Lung (tissue), 11 donors: ENCODE measurements at regions not wholly inside any gene's neighbourhood (a gene's known extent, or its start where the extent isn't known, plus 50 kb on each side); places are given as distances from the start of the nearest gene placed in this dataset.

Source experiments
- ATAC-seq: fragments of 200-7000 bp; cut with Tn5 transposase; one replicate; pipeline ENCODE4 v1.9.1; 2020; ENCODE audit warnings: moderate number of reproducible peaks; ENCODE audit not compliant: insufficient read depth, low FRiP score
- DNase-seq, 3 donors: peaks; one replicate each; pipeline ENCODE4 v3.0.0-alpha.2; 2013 to 2017
- H3K27ac ChIP-seq, 2 donors: one replicate each; pipeline ENCODE4 v1.5.1; 2013; ENCODE audit warnings: mild to moderate bottlenecking in 2 of 2, moderate library complexity in 2 of 2, control low read depth in 1 of 2, inconsistent platforms in 1 of 2, low read depth in 1 of 2, low read length in 1 of 2
- H3K27me3 ChIP-seq, 3 donors: one replicate each; pipeline ENCODE4 v1.5.1; 2013; ENCODE audit warnings: low read length in 2 of 3; ENCODE audit not compliant: control insufficient read depth in 3 of 3, insufficient read depth in 3 of 3
- H3K36me3 ChIP-seq, 4 donors: one replicate each; pipeline ENCODE4 v1.5.1; 2013; ENCODE audit warnings: low read length in 4 of 4, mild to moderate bottlenecking in 1 of 4, moderate library complexity in 1 of 4; ENCODE audit not compliant: control insufficient read depth in 4 of 4, insufficient read depth in 4 of 4
- H3K4me1 ChIP-seq, 5 donors: one replicate each; pipeline ENCODE4 v1.5.1; 2013; ENCODE audit warnings: low read length in 5 of 5, mild to moderate bottlenecking in 2 of 5, moderate library complexity in 1 of 5; ENCODE audit not compliant: control insufficient read depth in 5 of 5, insufficient read depth in 5 of 5
- H3K4me3 ChIP-seq: one replicate; pipeline ENCODE4 v1.5.1; 2013; ENCODE audit warnings: mild to moderate bottlenecking, control low read depth, moderate library complexity
- H3K9ac ChIP-seq, 2 donors: one replicate each; pipeline ENCODE4 v1.5.1; 2013; ENCODE audit warnings: low read length in 2 of 2, control low read depth in 1 of 2; ENCODE audit not compliant: insufficient read depth in 1 of 2
- H3K9me3 ChIP-seq, 4 donors: one replicate each; pipeline ENCODE4 v1.5.1; 2013; ENCODE audit warnings: low read length in 3 of 4, mild to moderate bottlenecking in 1 of 4, moderate library complexity in 1 of 4; ENCODE audit not compliant: control insufficient read depth in 4 of 4, insufficient read depth in 3 of 4
- CTCF ChIP-seq: IDR thresholded peaks from 2 replicates; pipeline ENCODE4 v1.5.1; 2012; ENCODE audit warnings: mild to moderate bottlenecking; ENCODE audit errors: control extremely low read depth, extremely low read depth
- WGBS, 2 donors: extraction: QIAGEN DNeasy Blood & Tissue Kit; methylation state at CpG; one replicate each; pipeline ENCODE4 v1.1.7; 2013; 5-methylcytosine and 5-hydroxymethylcytosine counted together
- donor health status: control.
- donor health status: control.
- donor health status: Bipolar disorder and iron deficiency.
- donor health status: healthy.
- donor health status: DM: yes; HTN: yes; CAD: no.

- no peak for ATAC-seq
- no peak overlapping the region for H3K9ac ChIP-seq
- TF ChIP-seq CTCF = no peak
- H3K4me3 ChIP-seq = no peak overlapping the region
- no peaks in the 10 kb centered on the region for H3K4me1 ChIP-seq
- DNase-seq = no peak
- H3K9me3 ChIP-seq = peaks cover 0 to 2% (median 0%) of the 10 kb centered on the region in 4 donors
- H3K36me3 ChIP-seq = no peaks in the 10 kb centered on the region
- H3K27ac ChIP-seq = no peak overlapping the region
- WGBS, 2 donors = 45 to 60% methylated on average over 3 of the region's 3 CpGs
- no peaks in the 10 kb centered on the region for H3K27me3 ChIP-seq
Measured at GRCh38 chr2:126200538-126200937, 455.4 kb upstream of the GYPC start.

GRCh38 chr2:126208266-126208665 lies 447.7 kb upstream of the GYPC start:
- no peak overlapping the region for H3K4me3 ChIP-seq
- peaks cover 0 to 2% (median 0%) of the 10 kb centered on the region in 5 donors for H3K4me1 ChIP-seq
- no peak for TF ChIP-seq CTCF
- no peak overlapping the region for H3K27ac ChIP-seq
- ATAC-seq (no peak), DNase-seq (no peak)
- 54 to 57% methylated on average over 3 of the region's 3 CpGs for WGBS, 2 donors
- H3K27me3 ChIP-seq = no peaks in the 10 kb centered on the region
- no peaks in the 10 kb centered on the region for H3K9me3 ChIP-seq
- H3K9ac ChIP-seq = no peak overlapping the region
- no peaks in the 10 kb centered on the region for H3K36me3 ChIP-seq

- ATAC-seq (no peak), DNase-seq (no peak)
- WGBS, 2 donors = 65 to 75% methylated on average over 2 of the region's 2 CpGs
- no peak for TF ChIP-seq CTCF
- Histone ChIP-seq H3K9ac (no peak overlapping the region), H3K27me3 (no peaks in the 10 kb centered on the region), H3K4me3 (no peak overlapping the region), H3K9me3 (no peaks in the 10 kb centered on the region), H3K36me3 (no peaks in the 10 kb centered on the region), H3K4me1 (peaks cover 0 to 2% (median 0%) of the 10 kb centered on the region in 5 donors), H3K27ac (no peak overlapping the region)
Measured at GRCh38 chr2:126212735-126213134, 443.2 kb upstream of the GYPC start.

- H3K9me3 ChIP-seq = no peaks in the 10 kb centered on the region
- DNase-seq (no peak), ATAC-seq (no peak)
- no peak overlapping the region for H3K9ac ChIP-seq
- no peaks in the 10 kb centered on the region for H3K36me3 ChIP-seq
- WGBS, 2 donors = 95% methylated on average over 4 of the region's 4 CpGs
- peaks cover 0 to 33% (median 6%) of the 10 kb centered on the region in 5 donors for H3K4me1 ChIP-seq
- TF ChIP-seq CTCF = no peak
- H3K27ac ChIP-seq = no peak overlapping the region
- no peaks in the 10 kb centered on the region for H3K27me3 ChIP-seq
- no peak overlapping the region for H3K4me3 ChIP-seq
Measured at GRCh38 chr2:126219081-126219480, 436.9 kb upstream of the GYPC start.
